ENCODE measurements at regions not wholly inside any gene's neighbourhood (a gene's known extent, or its start where the extent isn't known, plus 50 kb on each side); places are given as distances from the start of the nearest gene placed in this dataset.
A peak's percentile ranks its signal among the peaks of the same experiment; 100 is the strongest.

DNA sequence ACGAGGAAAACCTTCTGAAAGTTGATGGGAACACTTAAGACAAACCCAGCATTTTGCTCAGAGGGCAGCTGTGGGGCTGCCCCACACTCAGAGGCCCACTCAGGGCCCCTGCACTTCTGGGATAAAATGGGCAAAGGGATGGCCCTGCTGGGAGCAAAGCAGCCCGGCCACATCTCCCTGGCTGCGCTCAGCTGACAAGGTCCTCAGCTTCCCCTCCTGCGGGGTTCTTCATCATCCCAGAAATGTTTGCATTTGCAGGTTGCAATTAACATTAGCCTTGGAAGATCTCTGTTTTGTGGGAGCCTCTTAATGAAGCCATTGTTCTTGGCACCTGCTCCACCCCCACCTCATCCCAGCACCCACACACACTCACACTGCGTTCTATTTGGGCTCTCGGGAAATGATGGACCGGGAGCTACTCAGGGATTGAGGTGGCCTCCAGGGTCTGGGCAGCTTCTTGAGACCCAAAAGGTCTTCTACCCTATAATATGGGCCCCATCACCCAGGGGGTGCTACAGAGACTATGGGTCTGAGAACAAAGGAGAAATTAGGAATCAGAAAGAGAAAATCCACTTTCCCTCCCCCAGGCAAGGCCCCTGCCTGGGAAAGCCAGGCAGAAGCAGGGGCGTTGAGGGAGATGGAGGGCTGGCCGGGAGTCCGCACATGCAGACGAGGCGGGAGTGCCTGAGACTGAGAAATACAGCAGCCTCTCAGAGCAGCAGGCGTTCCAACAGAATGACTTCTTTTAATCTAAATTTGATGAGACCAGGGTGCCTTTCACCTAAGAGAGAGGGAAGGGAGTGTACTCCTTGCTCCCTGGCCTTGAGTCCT lies 53.7 kb upstream of the RPL38 start:
- DNase-seq, result no peak

DNA sequence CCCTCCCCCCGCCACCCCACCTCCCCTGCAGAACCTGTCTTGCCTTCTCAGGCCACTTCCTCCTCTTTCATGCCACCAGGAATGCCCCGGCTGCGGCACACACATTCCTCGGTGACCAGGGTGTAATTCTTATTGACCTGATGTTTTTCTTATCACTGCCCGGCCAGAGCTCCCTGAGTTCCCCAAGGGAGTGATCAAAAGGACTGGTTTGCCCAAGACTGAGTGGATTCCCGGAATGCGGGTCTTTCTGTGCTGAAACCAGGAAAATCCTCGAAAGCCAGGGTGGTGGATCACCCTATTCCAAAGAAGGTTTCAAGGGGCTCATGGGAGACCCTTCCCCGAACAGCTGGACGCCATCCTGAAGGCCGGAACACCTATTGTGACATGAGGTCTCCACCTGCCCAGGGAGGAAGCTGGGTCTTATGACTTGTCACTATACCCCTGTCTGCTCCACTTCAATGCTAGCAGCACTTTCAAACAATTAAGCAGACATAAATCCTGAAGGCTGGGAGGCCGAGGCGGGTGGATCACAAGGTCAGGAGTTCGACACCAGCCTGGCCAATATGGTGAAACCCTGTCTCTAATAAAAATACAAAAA lies 53.0 kb upstream of the RPL38 start:
- DNase-seq, result no peak

DNA sequence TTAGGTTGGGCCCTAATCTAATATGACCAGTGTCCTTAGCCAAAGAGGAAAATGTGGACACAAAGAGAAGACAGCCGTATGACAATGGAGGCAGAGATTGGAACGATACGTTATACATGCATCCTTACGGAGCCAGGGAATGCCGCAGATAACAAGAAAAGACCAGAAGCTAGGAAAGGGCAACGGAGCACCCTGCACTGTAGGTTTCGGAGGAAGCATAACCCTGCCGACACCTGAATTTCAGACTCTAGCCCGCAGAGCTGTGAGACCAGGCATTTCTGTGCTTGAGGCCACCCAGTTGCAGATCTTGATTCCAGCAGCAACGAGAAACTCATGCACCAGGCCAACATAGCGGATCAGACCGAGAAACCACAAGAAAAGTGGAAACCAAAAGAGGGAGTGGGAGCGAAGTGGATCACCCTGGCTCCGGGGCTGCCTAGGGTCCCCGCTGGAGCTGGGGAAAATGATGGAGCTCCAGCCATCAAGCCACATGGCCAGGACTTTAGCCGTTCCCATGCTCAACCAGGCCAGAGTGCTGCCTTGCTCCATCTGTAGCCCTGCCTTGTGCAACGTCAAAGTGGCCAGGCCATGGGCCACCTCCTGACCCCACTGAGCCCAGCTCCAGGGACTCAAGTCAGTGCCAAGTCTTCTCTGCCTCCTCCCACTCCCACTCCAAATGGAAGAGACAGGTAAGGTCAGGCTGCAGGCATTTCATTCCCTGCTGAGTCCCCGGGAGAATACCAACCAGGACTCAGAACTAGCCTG lies 51.7 kb upstream of the RPL38 start:
- DNase-seq, result no peak

DNA sequence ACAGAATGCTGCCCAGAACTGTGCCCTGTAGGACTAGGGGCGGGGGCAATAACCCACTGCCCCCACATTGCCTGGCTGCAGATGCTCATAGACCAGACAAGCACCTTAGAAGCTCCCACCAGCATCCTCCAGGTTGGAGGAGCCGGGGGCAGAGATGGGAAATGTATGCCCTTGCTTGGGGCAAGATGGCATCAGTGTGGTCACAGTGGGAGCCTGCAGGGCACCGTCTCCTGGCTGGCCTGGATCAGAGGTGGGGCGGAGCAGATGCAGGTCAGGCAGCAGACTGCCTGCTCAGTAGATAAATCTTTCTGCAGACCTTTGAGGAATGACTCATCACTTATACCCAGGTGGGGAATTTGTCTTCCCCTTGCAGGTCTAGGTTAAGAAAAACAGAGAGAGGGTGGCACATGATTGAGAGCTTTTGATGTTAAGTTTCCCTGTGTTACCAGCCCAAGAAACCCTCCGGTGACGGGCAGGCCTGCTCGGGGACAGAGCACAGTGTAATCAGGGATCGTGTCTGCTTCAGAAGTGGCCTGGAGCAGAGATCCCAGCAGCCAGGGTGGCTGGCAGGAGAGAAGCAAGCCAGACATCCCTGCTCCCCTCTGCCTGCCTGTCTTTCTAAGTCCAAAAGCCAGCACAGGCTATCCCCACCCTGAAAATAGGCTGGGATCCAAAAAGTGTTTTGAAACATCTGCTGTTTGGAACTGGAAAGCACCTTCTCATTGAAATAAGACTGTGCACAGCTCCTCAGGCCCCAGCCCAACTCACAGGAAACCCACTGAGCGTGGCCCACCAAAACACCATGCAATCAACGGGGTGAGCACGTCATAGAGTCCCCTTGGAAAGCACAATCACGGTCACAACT lies 50.7 kb upstream of the RPL38 start:
- peak; percentile 67 for DNase-seq

DNA sequence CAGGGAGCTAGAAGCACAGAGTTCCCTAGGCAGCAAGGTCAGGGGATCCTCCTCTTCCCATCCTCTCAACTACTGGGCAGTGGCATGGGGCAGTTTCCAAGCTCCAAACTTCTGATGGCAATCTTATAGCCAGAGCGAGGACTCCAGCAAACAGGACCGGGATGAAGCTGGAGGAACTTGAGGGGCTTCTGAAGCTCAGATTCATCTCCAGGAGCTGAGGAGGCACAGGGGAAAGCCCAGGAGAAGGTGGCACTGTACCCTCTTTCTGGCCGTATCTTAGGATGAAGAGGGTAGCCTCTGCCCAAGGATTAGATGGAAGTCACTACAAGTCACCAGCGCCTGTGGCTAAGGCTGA lies 50.0 kb upstream of the RPL38 start:
- DNase-seq, result no peak

Measured in DMS53 (cell line).